Mammary epithelial cell (primary cell): ENCODE measurements at regions not wholly inside any gene's neighbourhood (a gene's known extent, or its start where the extent isn't known, plus 50 kb on each side); places are given as distances from the start of the nearest gene placed in this dataset.

Experiments used
- EZH2 ChIP-seq: IDR thresholded peaks from 2 replicates; pipeline ENCODE4 v1.6.1; 2012; ENCODE audit warnings: low read length, inconsistent platforms, borderline replicate concordance
- TF ChIP-seq, protein P1 (sequence below), 2 donors: IDR thresholded peaks in 1 of 2; conservative IDR thresholded peaks in 1 of 2; 2 replicates each; pipeline ENCODE4 v1.5.1; 2011 to 2012; ENCODE audit warnings: inconsistent platforms in 2 of 2, low read length in 2 of 2, mild to moderate bottlenecking in 2 of 2, control low read depth in 1 of 2, low read depth in 1 of 2; ENCODE audit not compliant: insufficient read depth in 1 of 2; ENCODE audit errors: extremely low read depth in 1 of 2

DNA sequence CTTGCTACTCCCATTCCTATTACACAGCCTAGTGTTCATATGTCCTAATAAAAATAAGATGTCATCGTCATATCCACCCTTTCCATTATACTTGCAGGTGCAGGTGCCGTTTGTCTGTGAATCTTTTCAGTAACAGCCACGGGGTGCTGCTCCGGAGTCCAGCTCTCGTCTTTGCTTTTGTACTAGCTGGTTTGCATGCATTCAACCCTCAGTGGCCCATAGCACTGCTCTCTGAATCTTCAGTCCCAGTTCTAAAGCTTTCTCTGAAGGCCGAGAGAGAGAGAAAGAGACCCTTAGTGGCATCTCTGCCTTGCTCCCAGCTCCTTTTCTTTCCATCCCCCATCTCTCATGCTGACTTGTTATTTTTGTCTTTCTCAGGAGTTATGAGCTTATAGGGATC, 468.5 kb downstream of the TMEM232 start:
- TF ChIP-seq, protein P1, sequence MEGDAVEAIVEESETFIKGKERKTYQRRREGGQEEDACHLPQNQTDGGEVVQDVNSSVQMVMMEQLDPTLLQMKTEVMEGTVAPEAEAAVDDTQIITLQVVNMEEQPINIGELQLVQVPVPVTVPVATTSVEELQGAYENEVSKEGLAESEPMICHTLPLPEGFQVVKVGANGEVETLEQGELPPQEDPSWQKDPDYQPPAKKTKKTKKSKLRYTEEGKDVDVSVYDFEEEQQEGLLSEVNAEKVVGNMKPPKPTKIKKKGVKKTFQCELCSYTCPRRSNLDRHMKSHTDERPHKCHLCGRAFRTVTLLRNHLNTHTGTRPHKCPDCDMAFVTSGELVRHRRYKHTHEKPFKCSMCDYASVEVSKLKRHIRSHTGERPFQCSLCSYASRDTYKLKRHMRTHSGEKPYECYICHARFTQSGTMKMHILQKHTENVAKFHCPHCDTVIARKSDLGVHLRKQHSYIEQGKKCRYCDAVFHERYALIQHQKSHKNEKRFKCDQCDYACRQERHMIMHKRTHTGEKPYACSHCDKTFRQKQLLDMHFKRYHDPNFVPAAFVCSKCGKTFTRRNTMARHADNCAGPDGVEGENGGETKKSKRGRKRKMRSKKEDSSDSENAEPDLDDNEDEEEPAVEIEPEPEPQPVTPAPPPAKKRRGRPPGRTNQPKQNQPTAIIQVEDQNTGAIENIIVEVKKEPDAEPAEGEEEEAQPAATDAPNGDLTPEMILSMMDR (conservative IDR thresholded peaks at IDR 0.05 in 1 of 2, IDR thresholded peaks at IDR 0.05 in 1 of 2; ENCODE audit: extremely low read depth in 1 of 2, insufficient read depth in 1 of 2, low read depth in 1 of 2, low read length in 2 of 2): no peak
- no peak for TF ChIP-seq EZH2
